ENCODE measurements at regions not wholly inside any gene's neighbourhood (a gene's known extent, or its start where the extent isn't known, plus 50 kb on each side); places are given as distances from the start of the nearest gene placed in this dataset.

DNA sequence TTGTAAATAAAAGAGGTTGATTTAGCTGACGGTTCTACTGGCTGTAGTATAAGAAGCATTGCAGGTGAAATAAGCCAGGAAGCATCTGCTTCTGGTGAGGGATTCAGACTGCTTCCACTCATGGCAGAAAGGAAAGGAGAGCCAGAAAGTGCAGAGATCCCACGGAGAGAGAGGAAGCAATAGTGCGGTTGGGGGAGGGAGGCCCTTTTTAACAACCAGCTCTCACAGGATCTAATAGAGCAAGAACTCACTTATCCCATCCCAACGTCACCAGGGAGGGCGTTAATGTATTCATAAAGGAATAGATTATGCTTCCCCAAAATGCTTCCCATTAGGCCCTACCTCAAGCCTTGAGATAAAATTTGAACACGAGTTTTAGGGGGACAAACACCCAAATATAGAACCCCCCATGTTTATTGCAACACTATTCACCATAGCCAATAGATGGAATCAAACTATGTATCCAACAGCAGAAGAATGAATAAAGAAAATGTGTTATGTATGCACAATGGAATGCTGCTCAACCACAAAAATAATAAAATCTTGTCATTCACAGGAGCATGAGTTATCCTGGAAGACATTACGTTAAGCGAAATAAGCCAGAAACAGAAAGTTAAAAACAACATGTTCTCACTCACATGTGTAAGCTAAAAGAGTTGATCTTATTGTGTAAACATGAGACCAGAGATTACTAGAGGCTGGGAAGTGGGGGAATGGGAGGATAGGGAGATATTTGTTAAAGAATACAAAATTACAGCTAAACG lies 908.3 kb upstream of the ANO3 start:
- DNase-seq (ENCODE audit: extremely low read depth, low read depth) = no peak

GRCh38 chr11:25432376-25432775 lies 899.6 kb upstream of the ANO3 start:
- DNase-seq (ENCODE audit: extremely low read depth, low read depth) = no peak
- H3K4me3 ChIP-seq (replicated peaks; ENCODE audit: low read depth, low read length) = no peak overlapping the region
- TF ChIP-seq, protein P1, sequence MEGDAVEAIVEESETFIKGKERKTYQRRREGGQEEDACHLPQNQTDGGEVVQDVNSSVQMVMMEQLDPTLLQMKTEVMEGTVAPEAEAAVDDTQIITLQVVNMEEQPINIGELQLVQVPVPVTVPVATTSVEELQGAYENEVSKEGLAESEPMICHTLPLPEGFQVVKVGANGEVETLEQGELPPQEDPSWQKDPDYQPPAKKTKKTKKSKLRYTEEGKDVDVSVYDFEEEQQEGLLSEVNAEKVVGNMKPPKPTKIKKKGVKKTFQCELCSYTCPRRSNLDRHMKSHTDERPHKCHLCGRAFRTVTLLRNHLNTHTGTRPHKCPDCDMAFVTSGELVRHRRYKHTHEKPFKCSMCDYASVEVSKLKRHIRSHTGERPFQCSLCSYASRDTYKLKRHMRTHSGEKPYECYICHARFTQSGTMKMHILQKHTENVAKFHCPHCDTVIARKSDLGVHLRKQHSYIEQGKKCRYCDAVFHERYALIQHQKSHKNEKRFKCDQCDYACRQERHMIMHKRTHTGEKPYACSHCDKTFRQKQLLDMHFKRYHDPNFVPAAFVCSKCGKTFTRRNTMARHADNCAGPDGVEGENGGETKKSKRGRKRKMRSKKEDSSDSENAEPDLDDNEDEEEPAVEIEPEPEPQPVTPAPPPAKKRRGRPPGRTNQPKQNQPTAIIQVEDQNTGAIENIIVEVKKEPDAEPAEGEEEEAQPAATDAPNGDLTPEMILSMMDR (IDR thresholded peaks at IDR 0.05; ENCODE audit: low read depth, low read length, missing control alignments) = no peak

More for the DNA sequence above, 908.3 kb upstream of the ANO3 start:
- TF ChIP-seq, protein P1 (IDR thresholded peaks at IDR 0.05; ENCODE audit: low read depth, low read length, missing control alignments) = no peak
- H3K4me3 ChIP-seq (replicated peaks; ENCODE audit: low read depth, low read length) = no peak overlapping the region

- H3K4me3 ChIP-seq (replicated peaks; ENCODE audit: low read depth, low read length) = no peak overlapping the region
- TF ChIP-seq, protein P1 (IDR thresholded peaks at IDR 0.05; ENCODE audit: low read depth, low read length, missing control alignments) = no peak
- no peak for DNase-seq (ENCODE audit: extremely low read depth, low read depth)
These were observed 896.7 kb upstream of the ANO3 start for GRCh38 chr11:25435197-25435596.

DNA sequence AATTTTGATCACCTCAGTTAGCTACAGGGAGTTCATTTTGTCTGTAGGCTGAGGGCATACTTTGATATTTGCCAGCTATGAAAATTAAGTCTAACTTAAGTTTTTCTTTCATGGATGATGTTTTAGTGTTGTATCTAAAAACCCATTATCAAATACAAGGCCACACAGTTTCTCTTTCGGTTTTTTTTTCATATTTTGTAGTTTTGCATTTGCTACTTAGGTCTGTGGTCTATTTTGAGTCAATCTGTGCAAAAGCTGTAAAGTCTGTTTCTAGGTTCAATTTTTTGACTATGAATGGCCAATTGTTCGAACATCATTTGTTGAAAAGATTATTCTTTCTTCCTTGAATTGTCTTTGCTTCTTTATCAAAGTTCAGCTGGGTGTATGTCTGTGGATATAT lies 895.6 kb upstream of the ANO3 start:
- no peak for DNase-seq (ENCODE audit: extremely low read depth, low read depth)
- TF ChIP-seq, protein P1 (IDR thresholded peaks at IDR 0.05; ENCODE audit: low read depth, low read length, missing control alignments) = no peak
- no peak overlapping the region for H3K4me3 ChIP-seq (replicated peaks; ENCODE audit: low read depth, low read length)

DNA sequence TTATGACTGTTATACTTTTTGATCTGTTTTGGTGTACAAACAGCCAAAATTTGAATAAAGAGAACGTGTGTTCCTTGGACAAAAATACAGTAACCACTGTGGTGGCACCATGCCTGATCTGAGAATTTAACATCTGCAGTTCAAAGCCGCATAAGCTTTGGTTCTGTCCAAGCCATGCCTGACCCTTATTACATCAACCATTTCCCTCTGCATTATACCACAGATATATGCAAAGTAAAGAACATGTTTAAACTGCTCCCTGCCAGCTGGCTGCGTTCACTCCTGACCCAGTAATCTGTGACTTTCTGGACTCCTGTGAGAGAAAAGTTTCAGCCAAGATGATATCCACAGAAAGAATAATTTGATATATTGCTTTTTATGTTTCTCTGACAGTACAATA lies 890.5 kb upstream of the ANO3 start:
- DNase-seq (ENCODE audit: extremely low read depth, low read depth) = no peak
- no peak overlapping the region for H3K4me3 ChIP-seq (replicated peaks; ENCODE audit: low read depth, low read length)
- TF ChIP-seq, protein P1 (IDR thresholded peaks at IDR 0.05; ENCODE audit: low read depth, low read length, missing control alignments) = no peak

- no peak for DNase-seq (ENCODE audit: extremely low read depth, low read depth)
- no peak overlapping the region for H3K4me3 ChIP-seq (replicated peaks; ENCODE audit: low read depth, low read length)
- TF ChIP-seq, protein P1 (IDR thresholded peaks at IDR 0.05; ENCODE audit: low read depth, low read length, missing control alignments) = no peak
These were observed 882.8 kb upstream of the ANO3 start for GRCh38 chr11:25449091-25449490.

DNA sequence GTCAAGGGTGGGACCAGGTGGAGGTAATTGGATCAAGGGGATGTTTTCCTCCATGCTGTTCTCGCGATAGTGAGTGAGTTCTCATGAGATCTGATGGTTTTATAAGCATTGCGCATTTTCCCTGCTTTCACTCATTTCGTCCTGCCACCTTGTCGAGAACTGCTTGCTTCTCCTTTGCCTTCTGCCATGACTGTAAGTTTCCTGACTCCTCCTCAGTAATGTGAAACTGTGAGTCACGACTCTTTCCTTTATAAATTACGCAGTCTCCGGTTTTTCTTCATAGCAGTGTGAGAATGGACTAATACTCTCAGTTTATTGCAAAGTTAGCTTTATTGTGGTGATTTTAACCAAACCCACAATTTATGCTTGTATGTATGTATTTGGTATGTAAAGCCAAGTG lies 878.5 kb upstream of the ANO3 start:
- H3K4me3 ChIP-seq (replicated peaks; ENCODE audit: low read depth, low read length) = no peak overlapping the region
- TF ChIP-seq, protein P1 (IDR thresholded peaks at IDR 0.05; ENCODE audit: low read depth, low read length, missing control alignments) = no peak
- no peak for DNase-seq (ENCODE audit: extremely low read depth, low read depth)

Data from HFF-Myc (cell line).